OCI-LY7 (cell line): ENCODE measurements at regions not wholly inside any gene's neighbourhood (a gene's known extent, or its start where the extent isn't known, plus 50 kb on each side); places are given as distances from the start of the nearest gene placed in this dataset.

Experiments used
- CTCF ChIP-seq: fragments of 200-600 bp; sonication (generic); conservative IDR thresholded peaks from 2 replicates; pipeline ENCODE4 v1.5.1; 2014; ENCODE audit warnings: mild to moderate bottlenecking, antibody characterized with exemption, low read length, moderate library complexity, mixed read lengths
- EZH2phosphoT487 ChIP-seq: fragments of 200-600 bp; sonication (generic); IDR thresholded peaks from 2 replicates; pipeline ENCODE4 v1.6.1; 2018; ENCODE audit warnings: low read depth, borderline replicate concordance, mild to moderate bottlenecking, mixed run types, antibody characterized with exemption, low read length, moderate library complexity, mixed read lengths

GRCh38 chr1:244780311-244780710 lies 55.1 kb upstream of the COX20 start:
- TF ChIP-seq CTCF (no peak), EZH2phosphoT487 (no peak)
